Endothelial cell of umbilical vein (primary cell): ENCODE measurements at regions not wholly inside any gene's neighbourhood (a gene's known extent, or its start where the extent isn't known, plus 50 kb on each side); places are given as distances from the start of the nearest gene placed in this dataset.
"Not testable (repeated sequence)": the region's sequence is repeated elsewhere in the genome, so short reads cannot be mapped to it uniquely, and the experiment has no call there.

Experiments used
- BruUV-seq: library from RNA; stranded (reverse); fragments of 400-500 nt; replicated peaks from 2 replicates; lab custom pipeline; 2021; lab: Mats Ljungman, UMichigan
- CTCF ChIA-PET: fragments of 300-600, 350-600 bp; sonication (Branson Sonifier 250); formaldehyde crosslinking; loops from one replicate; lab custom pipeline; 2021; ENCODE audit warnings: antibody characterized with exemption, inconsistent platforms; lab: Charles Lee
- POLR2A ChIA-PET: fragments of 300-600, 350-600 bp; sonication (Branson Sonifier 250); formaldehyde crosslinking; loops from one replicate; lab custom pipeline; 2021; ENCODE audit warnings: antibody characterized with exemption, inconsistent platforms; lab: Charles Lee
- DNase-seq: peaks from one replicate; pipeline ENCODE4 v3.0.0-alpha.2; 2011; ENCODE audit warnings: low read depth, low spot score
- FAIRE-seq: peaks from 2 replicates; lab custom pipeline; 2011; peaks lifted over from hg19 to GRCh38; lab: Jason Lieb, UNC
- H2AFZ ChIP-seq: 2 replicates; pipeline ENCODE4 v1.6.0; 2012; ENCODE audit warnings: low read depth, low read length, control low read depth, inconsistent platforms
- H3K27ac ChIP-seq: 2 replicates; pipeline ENCODE4 v1.5.1; 2011; ENCODE audit warnings: low read depth, mild to moderate bottlenecking, control low read depth, low read length, moderate library complexity; ENCODE audit not compliant: insufficient read depth
- H3K27me3 ChIP-seq, 2 experiments: 2 replicates each; pipeline versions ENCODE4 v1.6.0 to v1.6.1; 2011; ENCODE audit warnings: low read length in 2 of 2, mixed read lengths in 1 of 2; ENCODE audit not compliant: control insufficient read depth in 2 of 2, insufficient read depth in 2 of 2
- H3K36me3 ChIP-seq, 2 experiments: 2 replicates in 1 of 2; 3 replicates in 1 of 2; pipeline ENCODE4 v1.5.1; 2011; ENCODE audit warnings: low read length in 2 of 2, mild to moderate bottlenecking in 1 of 2, moderate library complexity in 1 of 2; ENCODE audit not compliant: control insufficient read depth in 2 of 2, insufficient read depth in 2 of 2; ENCODE audit errors: extremely low read depth in 1 of 2
- H3K4me1 ChIP-seq: 3 replicates; pipeline ENCODE4 v1.5.1; 2011; ENCODE audit warnings: mild to moderate bottlenecking, low read length; ENCODE audit not compliant: control insufficient read depth, insufficient read depth; ENCODE audit errors: extremely low read depth
- H3K4me2 ChIP-seq: 2 replicates; pipeline ENCODE4 v1.6.1; 2011; ENCODE audit warnings: low read length, control low read depth, mixed read lengths; ENCODE audit not compliant: insufficient read depth
- H3K4me3 ChIP-seq, 3 experiments: fragments of 200-600 bp in 1 of 3; sonication (generic), shearing (Covaris generic) in 1 of 3; replicated peaks in 1 of 3; 2 replicates each; pipeline ENCODE4 v1.5.1; 2011 to 2016; ENCODE audit warnings: control low read depth in 3 of 3, low read length in 3 of 3, mild to moderate bottlenecking in 2 of 3, inconsistent platforms in 1 of 3, low read depth in 1 of 3, moderate library complexity in 1 of 3; ENCODE audit not compliant: insufficient read depth in 1 of 3
- H3K79me2 ChIP-seq: 2 replicates; pipeline ENCODE4 v1.6.0; 2012; ENCODE audit warnings: low read length, inconsistent platforms; ENCODE audit not compliant: control insufficient read depth, insufficient read depth
- H3K9ac ChIP-seq: replicated peaks from 2 replicates; pipeline ENCODE3; 2011; ENCODE audit warnings: low read length, control low read depth; ENCODE audit not compliant: insufficient read depth; ENCODE audit errors: extremely low read depth
- H3K9me1 ChIP-seq: replicated peaks from 3 replicates; pipeline ENCODE4 v1.6.0; 2011; ENCODE audit warnings: mild to moderate bottlenecking, low read length; ENCODE audit not compliant: control insufficient read depth, insufficient read depth; ENCODE audit errors: extremely low read depth
- H3K9me3 ChIP-seq: replicated peaks from 2 replicates; pipeline ENCODE4 v1.5.1; 2012; ENCODE audit warnings: low read length, inconsistent platforms; ENCODE audit not compliant: control insufficient read depth, insufficient read depth
- H4K20me1 ChIP-seq: replicated peaks from 2 replicates; pipeline ENCODE3; 2011; ENCODE audit warnings: mild to moderate bottlenecking, low read length; ENCODE audit not compliant: control insufficient read depth, insufficient read depth; ENCODE audit errors: extremely low read depth
- EZH2 ChIP-seq: IDR thresholded peaks from 2 replicates; pipeline ENCODE4 v1.6.1; 2012; ENCODE audit warnings: borderline replicate concordance, low read depth, mild to moderate bottlenecking, moderate library complexity, low read length, inconsistent platforms; ENCODE audit not compliant: severe bottlenecking
- FOS ChIP-seq: IDR thresholded peaks from 2 replicates; pipeline ENCODE4 v1.6.1; 2011; ENCODE audit warnings: mild to moderate bottlenecking, low read length, moderate library complexity, borderline replicate concordance; ENCODE audit not compliant: insufficient read depth
- JUN ChIP-seq: IDR thresholded peaks from 2 replicates; pipeline ENCODE4 v1.6.1; 2011; ENCODE audit warnings: borderline replicate concordance, low read depth; ENCODE audit not compliant: insufficient read length, insufficient read depth
- POLR2A ChIP-seq: IDR thresholded peaks from 2 replicates; pipeline ENCODE4 v1.6.1; 2012; ENCODE audit warnings: low read depth, mild to moderate bottlenecking, control low read depth, low read length
- POLR2AphosphoS5 ChIP-seq: IDR thresholded peaks from 2 replicates; pipeline ENCODE4 v1.6.1; 2012; ENCODE audit warnings: low read depth, mild to moderate bottlenecking, control low read depth, low read length, moderate library complexity; ENCODE audit not compliant: insufficient read depth
- dilution Hi-C: fragments of 300-500 bp; cut with MboI; formaldehyde crosslinking; loops from one replicate; pipeline ENCODE4 v1.15.0; 2019; ENCODE audit warnings: low sequenced_read_pairs; ENCODE audit not compliant: extremely low pct_ligation_motif_present
- intact Hi-C: fragments of 100-400 bp; cut with micrococcal nuclease; formaldehyde crosslinking; loops from one replicate; pipeline ENCODE4 v1.10.0; 2022
- TF ChIP-seq, protein P1 (sequence below), 2 donors: IDR thresholded peaks; 1 replicate in 1 of 2; 2 replicates in 1 of 2; pipeline ENCODE4 v1.5.1; 2011; ENCODE audit warnings: low read length in 2 of 2, mild to moderate bottlenecking in 2 of 2, moderate library complexity in 2 of 2, control low read depth in 1 of 2, inconsistent platforms in 1 of 2, low read depth in 1 of 2; ENCODE audit not compliant: insufficient read depth in 1 of 2; ENCODE audit errors: extremely low read depth in 1 of 2
- TF ChIP-seq, protein P2 (sequence below): IDR thresholded peaks from 2 replicates; pipeline ENCODE4 v1.6.1; 2011; ENCODE audit not compliant: insufficient read depth, insufficient read length

DNA sequence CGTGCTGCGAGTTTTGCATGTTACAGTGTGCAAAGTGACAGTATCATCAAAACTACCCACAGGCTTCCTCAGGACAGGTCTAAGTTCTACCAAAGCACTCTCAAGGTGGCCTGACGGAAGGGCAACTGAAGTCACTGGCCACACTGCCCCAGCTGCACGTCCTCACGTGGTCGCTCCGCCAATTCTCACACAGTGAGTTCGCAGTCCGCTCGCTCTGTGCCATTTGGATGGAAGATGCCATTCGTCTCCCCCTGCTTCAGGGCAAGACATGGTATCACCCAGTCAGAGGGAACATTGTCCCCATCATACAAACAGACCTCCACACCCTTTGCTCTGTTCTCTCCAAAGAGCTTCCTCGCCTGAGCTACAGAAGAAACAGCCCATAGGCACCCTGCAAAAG lies 109.6 kb upstream of the COBL start:
- no peak overlapping the region for H3K27ac ChIP-seq
- H3K4me1 ChIP-seq, result no peaks in the 10 kb centered on the region
- intact Hi-C loops (loop anchor here (5.0 kb wide), 1 partner anchor 1334 kb away; the partner anchor contains the start of gene ZPBP), dilution Hi-C loops (no loop called here)
- no TSS peak for BruUV-seq
- H4K20me1 ChIP-seq, result no peaks in the 10 kb centered on the region
- FAIRE-seq (no peak), DNase-seq (no peak)
- H3K4me3 ChIP-seq, result no peak overlapping the region
- no peaks in the 10 kb centered on the region for H3K9me3 ChIP-seq
- ChIA-PET CTCF (interaction anchor here (1.6 kb wide), 1 partner anchor 264 kb away, joined by 6 read pairs; no protein-coding TSS in a partner anchor), POLR2A (no interaction called here)
- H3K79me2 ChIP-seq, result no peaks in the 10 kb centered on the region
- H3K36me3 ChIP-seq, result no peaks in the 10 kb centered on the region
- TF ChIP-seq JUN (no peak), EZH2 (no peak), POLR2A (no peak), FOS (no peak), POLR2AphosphoS5 (no peak)
- TF ChIP-seq, protein P1, sequence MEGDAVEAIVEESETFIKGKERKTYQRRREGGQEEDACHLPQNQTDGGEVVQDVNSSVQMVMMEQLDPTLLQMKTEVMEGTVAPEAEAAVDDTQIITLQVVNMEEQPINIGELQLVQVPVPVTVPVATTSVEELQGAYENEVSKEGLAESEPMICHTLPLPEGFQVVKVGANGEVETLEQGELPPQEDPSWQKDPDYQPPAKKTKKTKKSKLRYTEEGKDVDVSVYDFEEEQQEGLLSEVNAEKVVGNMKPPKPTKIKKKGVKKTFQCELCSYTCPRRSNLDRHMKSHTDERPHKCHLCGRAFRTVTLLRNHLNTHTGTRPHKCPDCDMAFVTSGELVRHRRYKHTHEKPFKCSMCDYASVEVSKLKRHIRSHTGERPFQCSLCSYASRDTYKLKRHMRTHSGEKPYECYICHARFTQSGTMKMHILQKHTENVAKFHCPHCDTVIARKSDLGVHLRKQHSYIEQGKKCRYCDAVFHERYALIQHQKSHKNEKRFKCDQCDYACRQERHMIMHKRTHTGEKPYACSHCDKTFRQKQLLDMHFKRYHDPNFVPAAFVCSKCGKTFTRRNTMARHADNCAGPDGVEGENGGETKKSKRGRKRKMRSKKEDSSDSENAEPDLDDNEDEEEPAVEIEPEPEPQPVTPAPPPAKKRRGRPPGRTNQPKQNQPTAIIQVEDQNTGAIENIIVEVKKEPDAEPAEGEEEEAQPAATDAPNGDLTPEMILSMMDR (IDR thresholded peaks at IDR 0.05; ENCODE audit: extremely low read depth in 1 of 2, insufficient read depth in 1 of 2, low read depth in 1 of 2, low read length in 2 of 2), result no peak
- TF ChIP-seq, protein P2, sequence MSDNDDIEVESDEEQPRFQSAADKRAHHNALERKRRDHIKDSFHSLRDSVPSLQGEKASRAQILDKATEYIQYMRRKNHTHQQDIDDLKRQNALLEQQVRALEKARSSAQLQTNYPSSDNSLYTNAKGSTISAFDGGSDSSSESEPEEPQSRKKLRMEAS, result no peak
- no peaks in the 10 kb centered on the region for H3K27me3 ChIP-seq
- no peak overlapping the region for H3K9ac ChIP-seq
- H3K4me2 ChIP-seq, result no peak overlapping the region
- H2AFZ ChIP-seq, result no peak overlapping the region
- H3K9me1 ChIP-seq, result no peaks in the 10 kb centered on the region

DNA sequence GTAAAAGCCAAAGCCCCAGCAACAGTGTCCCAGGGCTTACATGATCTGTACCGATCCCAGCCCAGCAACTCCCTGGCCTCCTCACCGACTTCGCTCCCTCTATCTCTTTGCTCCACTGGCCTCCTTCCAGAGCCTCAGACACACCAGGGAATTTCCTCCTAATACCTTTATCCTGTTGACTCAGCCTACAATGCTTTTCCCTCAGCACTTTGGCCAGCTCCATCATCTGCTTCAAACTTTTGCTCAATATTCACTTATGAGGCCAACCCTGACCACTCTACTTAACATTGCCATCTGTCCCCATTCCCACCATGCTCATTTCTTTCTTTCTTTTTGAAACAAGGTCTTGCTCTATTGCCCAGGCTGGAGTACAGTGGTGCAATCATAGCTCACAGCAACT lies 93.3 kb upstream of the COBL start:
- H3K4me2 ChIP-seq, H2AFZ ChIP-seq, dilution Hi-C loops, H3K9ac ChIP-seq, H3K27me3 ChIP-seq, DNase-seq, intact Hi-C loops, H3K79me2 ChIP-seq, POLR2A ChIA-PET, BruUV-seq, H3K36me3 ChIP-seq, FAIRE-seq, H3K4me1 ChIP-seq, H3K27ac ChIP-seq, H3K9me1 ChIP-seq, H4K20me1 ChIP-seq, H3K9me3 ChIP-seq, H3K4me3 ChIP-seq, CTCF ChIA-PET: not testable (repeated sequence)

DNA sequence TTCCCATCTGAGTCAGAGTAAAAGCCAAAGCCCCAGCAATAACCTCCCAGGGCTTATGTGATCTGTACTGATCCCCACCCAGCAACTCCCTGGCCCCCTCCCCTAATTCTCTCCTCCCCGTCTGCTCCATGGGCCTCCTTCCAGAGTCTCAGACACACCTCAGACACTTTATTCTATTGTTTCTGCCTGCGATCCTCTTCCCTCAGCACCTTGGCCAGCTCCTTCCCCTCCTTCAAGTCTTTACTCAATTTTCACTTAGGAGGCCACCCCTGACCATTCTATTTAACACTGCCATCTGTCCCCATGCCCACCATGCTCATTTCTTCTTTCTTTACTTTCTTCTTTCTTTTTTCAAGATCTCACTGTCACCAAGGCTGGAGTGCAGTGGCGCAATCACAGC lies 81.0 kb upstream of the COBL start:
- H3K27me3 ChIP-seq, FAIRE-seq, H3K4me1 ChIP-seq, H3K9me3 ChIP-seq, BruUV-seq, DNase-seq, H4K20me1 ChIP-seq, H3K4me3 ChIP-seq, H2AFZ ChIP-seq, H3K27ac ChIP-seq, dilution Hi-C loops, CTCF ChIA-PET, H3K79me2 ChIP-seq, H3K4me2 ChIP-seq, H3K36me3 ChIP-seq, POLR2A ChIA-PET, H3K9me1 ChIP-seq, H3K9ac ChIP-seq, intact Hi-C loops: not testable (repeated sequence)
